ENCODE measurements at regions not wholly inside any gene's neighbourhood (a gene's known extent, or its start where the extent isn't known, plus 50 kb on each side); places are given as distances from the start of the nearest gene placed in this dataset.

- intact Hi-C loops (cut with micrococcal nuclease): no loop called here
- in situ Hi-C loops (cut with MboI): no loop called here
- no peak for DNase-seq (ENCODE audit: extremely low read depth in 1 of 4, low spot score in 3 of 4)
- Histone ChIP-seq H4K20me1 (replicated peaks; ENCODE audit: control insufficient read depth, insufficient read depth, low read length) (no peaks in the 10 kb centered on the region), H3K4me2 (ENCODE audit: insufficient read depth, low read length) (no peak overlapping the region), H3K27ac (ENCODE audit: extremely low read depth, low read depth, low read length) (no peak overlapping the region), H3K9me1 (ENCODE audit: control insufficient read depth, insufficient read depth, low read length) (no peaks in the 10 kb centered on the region), H2AFZ (ENCODE audit: low read depth, low read length) (no peak overlapping the region), H3K36me3 (ENCODE audit: control insufficient read depth, insufficient read depth, low read length) (no peaks in the 10 kb centered on the region), H3K4me3 (no peak overlapping the region), H3K9me3 (replicated peaks; ENCODE audit: control insufficient read depth, insufficient read depth, low read depth, low read length) (no peaks in the 10 kb centered on the region), H3K9ac (ENCODE audit: insufficient read depth in 1 of 2, low read depth in 2 of 2, low read length in 2 of 2) (no peak overlapping the region), H3K27me3 (ENCODE audit: control insufficient read depth in 2 of 2, insufficient read depth in 2 of 2, low read length in 2 of 2) (no peaks in the 10 kb centered on the region), H3K4me1 (replicated peaks in 1 of 2; ENCODE audit: control insufficient read depth in 2 of 2, insufficient read depth in 2 of 2, low read length in 2 of 2) (no peaks in the 10 kb centered on the region), H3K79me2 (ENCODE audit: control insufficient read depth, insufficient read depth, low read length) (no peaks in the 10 kb centered on the region)
- WGBS (ENCODE audit: insufficient coverage, low coverage, missing lambda C conversion rate): 3% methylated on average over 3 of the region's 3 CpGs
- no peak for ATAC-seq
- ChIA-PET CTCF (ENCODE audit: low intra/inter-chr PET ratio) (no interaction called here), POLR2A (interaction anchor here (0.6 kb wide), 1 partner anchor 1047 kb away, joined by 3 read pairs; no protein-coding TSS in a partner anchor)
- FAIRE-seq: no peak
- BruUV-seq (replicated peaks): no TSS peak
- TF ChIP-seq SRSF1 (IDR thresholded peaks at IDR 0.05; ENCODE audit: low read depth, low read length): no peak
- TF ChIP-seq KAT8 (IDR thresholded peaks at IDR 0.05; ENCODE audit: low read depth): no peak
- TF ChIP-seq ZNF644 (tag; IDR thresholded peaks at IDR 0.05; ENCODE audit: low read depth): no peak
- no peak for TF ChIP-seq CCNT2 (IDR thresholded peaks at IDR 0.05; ENCODE audit: borderline replicate concordance, extremely low read depth, insufficient read length, low read depth, low read length)
- no peak for TF ChIP-seq ZBTB1 (CRISPR knock-in tag; IDR thresholded peaks at IDR 0.05; ENCODE audit: borderline replicate concordance, low read depth)
- no peak for TF ChIP-seq RREB1 (CRISPR knock-in tag; IDR thresholded peaks at IDR 0.05)
- no peak for TF ChIP-seq RUNX1 (IDR thresholded peaks at IDR 0.05; ENCODE audit: low read depth)
- TF ChIP-seq ZBED1 (IDR thresholded peaks at IDR 0.05): no peak
- no peak for TF ChIP-seq ZNF76 (CRISPR knock-in tag; IDR thresholded peaks at IDR 0.05; ENCODE audit: borderline replicate concordance)
- no peak for TF ChIP-seq MXI1 (IDR thresholded peaks at IDR 0.05; ENCODE audit: low read depth, low read length)
- TF ChIP-seq TFAM (CRISPR knock-in tag; conservative IDR thresholded peaks at IDR 0.05): no peak
- TF ChIP-seq HSF4 (CRISPR knock-in tag; IDR thresholded peaks at IDR 0.05; ENCODE audit: borderline replicate concordance): no peak
These were observed 161.6 kb downstream of the SPATA18 start for GRCh38 chr4:52212702-52213101.
